Ureter (tissue), 1 donor: ENCODE measurements at regions not wholly inside any gene's neighbourhood (a gene's known extent, or its start where the extent isn't known, plus 50 kb on each side); places are given as distances from the start of the nearest gene placed in this dataset.

ENCODE experiments used
- DNase-seq: peaks from one replicate; pipeline ENCODE4 v3.0.0-alpha.2; 2020; ENCODE audit warnings: low spot score
- donor health status: DM: yes; HTN: yes; CAD: no.

DNA sequence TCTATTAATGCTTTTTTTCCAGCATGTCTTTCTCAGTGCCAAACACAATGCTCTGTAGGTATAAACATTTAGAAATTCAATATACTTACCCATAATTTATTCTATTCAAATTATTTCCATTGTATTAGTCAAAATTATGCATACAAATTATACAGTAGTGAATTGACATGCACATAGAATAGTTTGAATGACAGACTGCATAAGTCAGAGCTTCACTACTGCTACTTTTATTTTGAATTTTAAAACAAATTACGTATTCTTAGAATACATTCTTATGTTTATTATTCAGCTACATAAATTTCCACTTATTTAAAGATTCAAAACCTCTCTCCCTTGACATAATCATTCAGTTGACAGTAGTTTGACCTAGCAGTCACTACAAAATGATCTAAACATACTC lies 808.0 kb upstream of the CCDC179 start:
- no peak for DNase-seq

DNA sequence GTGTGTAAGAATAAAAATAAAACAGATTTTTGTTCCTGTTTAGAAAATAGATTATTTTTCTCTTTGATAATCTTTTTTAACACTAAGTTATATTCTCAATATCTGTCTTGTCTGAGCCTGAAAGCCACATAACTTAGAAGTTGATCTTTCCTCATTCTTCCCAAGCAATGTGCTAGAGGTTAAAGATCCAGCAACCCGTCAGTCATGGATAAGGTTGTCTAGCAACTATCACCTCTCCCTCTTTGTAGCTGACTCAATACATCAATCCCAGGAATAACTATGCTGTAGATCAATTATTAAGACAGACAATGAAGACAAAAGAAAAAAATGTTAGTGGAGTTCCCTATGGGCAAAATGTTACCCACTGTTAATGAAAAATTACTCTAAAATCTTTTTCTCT lies 813.1 kb upstream of the CCDC179 start:
- DNase-seq = no peak

DNA sequence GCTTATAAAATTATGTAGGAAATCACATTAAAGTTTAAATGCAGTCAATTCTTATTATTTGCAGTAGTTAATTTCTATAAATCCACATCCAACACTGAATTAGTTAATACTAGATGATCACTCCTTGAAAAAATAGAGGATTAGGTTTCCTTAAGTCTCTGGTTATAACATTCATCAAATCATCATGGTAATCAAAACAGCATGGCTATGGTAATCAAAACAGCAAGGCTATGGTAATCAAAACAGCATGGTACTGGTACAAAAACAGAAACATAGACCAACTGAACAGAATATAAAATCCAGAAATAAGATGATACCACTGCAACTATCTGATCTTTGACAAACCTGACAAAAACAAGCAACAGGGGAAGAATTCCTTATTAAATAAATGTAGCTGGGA lies 814.6 kb upstream of the CCDC179 start:
- DNase-seq = no peak

DNA sequence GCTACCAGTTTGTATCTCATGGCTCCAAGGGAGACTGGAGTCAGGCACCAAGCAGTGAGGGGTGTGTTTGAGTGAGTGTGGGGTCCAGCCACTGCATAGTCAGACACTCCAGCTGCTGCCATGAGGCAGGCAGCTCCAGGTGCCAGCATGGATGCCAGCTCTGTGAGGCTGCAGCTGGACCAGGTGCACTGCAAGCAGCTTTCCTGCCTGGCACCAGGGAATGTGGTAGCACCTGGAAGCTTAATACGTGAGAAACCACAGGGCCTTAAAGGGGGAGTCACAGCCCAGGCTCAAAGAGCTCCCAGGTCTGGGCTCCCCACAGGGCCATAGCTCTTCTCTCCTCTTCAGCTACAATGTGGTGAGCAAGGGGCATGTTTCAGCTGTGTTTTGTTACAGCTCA lies 817.8 kb upstream of the LUZP2 start:
- no peak for DNase-seq

DNA sequence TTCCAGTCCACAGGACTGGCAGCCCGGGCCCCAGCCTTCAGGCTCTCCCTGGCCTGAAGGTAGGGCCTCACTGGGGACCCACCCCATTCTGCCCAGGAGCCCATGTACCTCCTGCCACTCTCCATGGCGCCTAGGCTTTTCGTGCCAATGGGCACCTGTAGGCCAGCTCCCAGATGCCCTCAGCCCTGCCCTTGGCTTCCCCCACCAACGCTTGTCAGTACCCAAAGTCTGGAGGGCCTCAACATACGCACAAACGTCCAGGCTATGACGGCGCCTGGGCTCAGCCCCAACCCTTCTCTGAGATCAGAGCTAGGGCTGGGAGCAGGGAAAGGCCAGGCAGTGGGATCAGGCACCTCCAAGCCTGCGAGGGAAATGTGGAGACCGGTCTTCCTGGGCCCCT lies 816.9 kb upstream of the LUZP2 start:
- no peak for DNase-seq

DNA sequence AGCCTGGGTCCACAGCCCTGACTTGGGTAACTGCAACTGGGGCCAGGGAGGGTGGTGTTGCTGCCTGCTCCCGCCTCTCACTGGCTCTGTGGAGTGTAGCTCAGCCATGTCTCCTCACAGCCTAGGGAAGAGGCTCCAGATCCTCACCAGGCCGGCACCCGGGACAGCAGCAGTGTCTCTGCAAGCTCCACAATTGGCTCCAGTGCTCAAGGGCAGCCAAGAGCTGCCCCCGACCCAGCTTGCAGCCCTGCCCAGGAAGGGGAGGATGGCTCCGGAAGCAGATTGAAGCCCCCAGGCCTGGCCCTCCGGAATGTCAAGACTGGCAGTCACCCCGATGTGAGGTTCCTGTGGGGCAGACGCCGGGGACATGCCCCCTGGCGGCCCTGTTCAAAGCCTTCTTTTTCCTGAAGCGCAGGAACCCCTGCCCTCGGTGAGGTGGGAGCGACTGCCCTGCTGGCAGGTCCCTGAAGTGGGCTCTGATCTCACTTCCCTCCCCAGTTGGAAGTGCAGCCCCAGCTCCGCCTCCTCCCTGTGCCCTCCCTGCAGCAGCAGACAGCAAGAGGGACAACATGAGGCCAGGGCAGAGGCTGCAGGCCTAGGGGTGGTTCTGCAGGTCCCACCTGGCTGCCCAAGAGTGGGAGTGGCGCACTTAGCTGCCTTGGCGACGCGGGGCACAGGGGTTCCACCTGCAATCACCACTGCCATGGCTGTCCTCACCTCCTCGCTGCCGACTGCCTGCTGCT lies 816.2 kb upstream of the LUZP2 start:
- DNase-seq = no peak

DNA sequence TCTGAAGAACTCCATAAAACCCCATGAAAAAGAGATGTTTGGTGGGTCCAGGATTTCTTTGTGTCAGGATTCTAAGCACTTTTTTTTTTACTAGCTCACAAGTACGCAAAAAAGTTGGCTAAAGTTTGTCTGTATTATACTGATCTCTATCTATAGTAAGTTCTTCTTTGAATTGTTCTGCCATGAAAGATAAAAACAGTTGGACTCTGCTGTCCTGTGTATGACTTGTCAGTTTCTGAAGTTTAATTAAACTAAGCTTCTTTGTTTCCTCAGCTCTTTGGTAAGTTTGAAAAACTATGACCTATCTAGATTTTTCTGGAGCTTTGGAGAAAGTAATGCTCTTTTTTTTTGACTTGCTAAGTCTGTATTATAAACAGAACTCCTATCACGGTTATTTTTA lies 812.2 kb upstream of the LUZP2 start:
- no peak for DNase-seq

DNA sequence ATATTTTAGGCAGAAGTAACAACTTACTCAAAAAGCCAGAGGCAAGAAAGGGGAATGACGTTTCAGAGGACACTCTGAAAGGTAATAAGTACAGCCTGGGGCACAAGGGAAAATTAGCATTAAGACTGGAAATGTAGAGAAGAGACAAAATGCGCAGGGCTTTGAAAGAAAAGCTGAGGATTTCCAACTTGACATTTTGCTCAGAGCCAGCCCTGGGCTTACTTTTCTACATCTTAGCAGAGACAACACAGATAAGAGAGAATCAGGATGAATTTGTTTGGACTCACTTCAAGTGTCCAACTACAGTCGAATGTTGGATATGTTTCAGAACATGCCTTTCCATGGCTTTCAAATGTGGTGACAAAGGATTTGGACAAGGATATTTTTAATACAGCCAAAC lies 808.9 kb upstream of the LUZP2 start:
- DNase-seq = no peak

DNA sequence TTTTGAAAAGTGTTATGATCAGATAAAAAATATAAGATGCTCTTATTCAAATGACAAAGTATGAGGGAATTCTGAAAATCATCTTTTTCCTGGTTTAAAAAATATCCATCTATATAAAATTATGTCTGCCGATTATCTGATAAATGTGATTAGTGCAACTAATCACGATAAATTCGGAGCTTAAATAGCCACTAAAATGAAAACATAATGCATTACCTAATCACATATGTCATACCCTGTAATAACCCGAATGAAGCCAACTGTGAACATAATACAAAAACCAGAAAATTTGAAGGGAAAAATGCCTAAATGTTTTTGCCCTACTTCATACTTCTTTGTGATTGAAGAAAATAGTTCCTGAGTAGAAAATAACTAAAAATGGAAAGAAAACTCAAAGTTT lies 808.4 kb upstream of the LUZP2 start:
- no peak for DNase-seq

DNA sequence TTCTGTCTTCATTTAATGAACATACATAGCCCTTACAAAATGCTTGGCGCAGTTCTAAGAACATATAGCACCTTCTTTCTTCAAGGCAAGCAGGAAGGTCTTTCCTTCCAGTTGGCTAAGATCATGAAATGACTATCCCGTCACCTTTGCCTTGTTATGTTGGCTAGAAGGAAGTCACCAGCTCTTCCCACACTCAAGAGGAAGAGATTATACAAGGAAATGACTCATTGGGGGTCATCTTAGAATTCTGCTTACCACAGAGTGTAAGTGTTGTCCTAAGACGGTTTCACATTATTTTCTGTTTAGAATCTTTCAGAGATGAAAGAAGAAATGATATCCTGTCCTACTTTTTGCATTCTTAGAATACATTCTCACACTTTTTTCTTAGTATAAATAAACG lies 808.0 kb upstream of the LUZP2 start:
- no peak for DNase-seq

DNA sequence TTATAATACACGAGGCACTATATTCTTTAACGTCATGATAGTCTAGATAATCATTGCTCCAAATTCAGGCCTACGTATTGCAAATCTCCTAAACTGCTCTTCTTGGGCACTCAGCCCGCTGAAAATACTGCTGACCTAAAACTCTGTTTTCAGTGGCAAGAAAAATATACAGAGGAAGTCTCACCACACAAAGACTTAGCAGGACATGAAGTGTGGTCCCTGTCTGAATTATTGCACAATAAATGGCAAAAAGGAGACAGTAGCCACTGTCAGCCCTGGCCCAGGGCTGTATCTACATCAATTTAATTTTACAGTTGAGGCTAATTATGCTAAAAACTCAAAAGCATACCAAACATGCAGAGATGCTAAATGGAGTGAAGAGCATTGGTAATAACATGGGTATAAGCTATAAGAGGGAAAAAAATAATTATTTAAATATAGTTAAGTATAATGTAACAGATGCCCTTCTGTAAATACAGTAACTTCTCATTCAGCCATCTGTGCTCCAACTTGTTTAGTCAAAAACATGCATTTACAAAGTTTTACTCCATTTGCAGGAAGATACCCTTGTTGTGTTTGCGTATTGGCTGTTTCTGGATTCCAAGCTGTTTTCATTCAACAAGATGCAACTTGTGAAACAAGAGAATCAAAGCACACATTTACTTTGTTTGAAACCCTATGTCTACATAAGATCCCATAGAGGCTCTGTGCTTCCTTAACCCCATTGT lies 800.0 kb upstream of the LUZP2 start:
- DNase-seq = no peak

DNA sequence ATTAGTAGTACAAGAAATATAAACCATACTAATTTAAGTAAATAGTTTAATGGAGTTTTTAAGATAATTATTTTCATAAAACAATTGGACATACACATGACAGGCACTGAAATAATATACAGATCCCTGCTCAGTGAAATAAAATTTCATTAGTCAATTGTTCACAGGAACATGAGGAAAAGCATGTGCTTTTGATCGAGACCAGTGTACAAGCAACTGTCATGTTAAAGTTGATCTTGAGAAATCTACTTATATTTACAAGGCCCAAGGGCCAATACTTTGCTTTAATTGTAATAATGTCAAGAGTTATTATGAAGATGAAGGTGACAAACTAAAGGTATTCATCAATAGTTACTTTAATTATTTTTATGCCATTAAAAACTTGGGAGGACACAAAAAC lies 792.7 kb upstream of the LUZP2 start:
- DNase-seq = no peak

DNA sequence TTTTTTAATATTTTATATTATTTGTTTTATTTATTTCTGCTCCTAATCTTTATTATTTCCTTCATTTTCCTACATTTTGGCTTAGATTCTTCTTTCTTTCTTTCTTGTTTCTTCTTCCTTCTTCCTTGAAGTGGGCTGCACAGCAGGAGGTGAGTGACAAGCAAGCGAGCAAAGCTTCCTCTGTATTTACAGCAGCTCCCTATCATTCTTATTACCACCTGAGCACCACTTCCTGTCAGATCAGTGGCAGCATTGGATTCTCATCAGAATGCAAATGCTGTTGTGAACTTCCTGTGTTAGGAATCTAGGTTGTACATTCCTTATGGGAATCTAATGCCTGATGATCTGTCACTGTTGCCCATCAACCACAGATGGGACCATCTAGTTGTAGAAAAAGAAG lies 784.9 kb upstream of the LUZP2 start:
- DNase-seq = no peak

DNA sequence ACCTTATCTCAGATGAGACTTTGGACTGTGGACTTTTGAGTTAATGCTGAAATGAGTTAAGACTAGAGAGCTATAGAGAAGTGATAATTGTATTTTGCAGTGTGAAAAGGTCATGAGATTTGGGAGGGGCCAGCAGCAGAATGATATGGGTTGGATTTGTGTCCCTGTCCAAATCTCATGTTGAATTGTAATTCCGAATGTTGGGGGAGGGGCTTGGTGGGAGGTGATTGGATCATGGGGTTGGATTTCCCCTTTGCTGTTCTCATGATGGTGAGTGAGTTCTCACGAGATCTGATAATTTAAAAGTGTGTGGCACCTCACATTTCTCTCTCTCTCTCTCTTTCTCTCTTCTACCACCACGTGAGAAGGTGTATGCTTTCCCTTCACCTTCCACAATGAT lies 777.8 kb upstream of the LUZP2 start:
- DNase-seq = no peak

DNA sequence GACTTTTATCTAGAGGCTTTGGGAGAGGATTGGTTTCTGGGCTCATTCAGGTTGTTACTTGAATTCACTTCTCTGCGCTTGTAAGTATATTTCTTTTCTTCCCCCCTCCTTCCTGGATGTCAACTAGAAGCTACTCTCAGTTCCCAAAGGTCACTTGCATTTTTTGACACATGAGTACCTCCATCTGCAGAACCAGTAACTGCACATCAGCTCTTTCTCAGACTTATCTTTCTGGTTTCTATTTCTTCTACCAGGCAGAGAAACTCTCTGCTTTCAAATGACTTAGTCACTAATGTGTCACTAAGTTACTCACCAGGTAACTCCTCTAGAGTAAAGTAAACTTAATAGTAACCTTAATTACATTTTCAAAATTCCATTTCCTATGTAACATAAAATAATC lies 773.0 kb upstream of the LUZP2 start:
- DNase-seq = no peak

DNA sequence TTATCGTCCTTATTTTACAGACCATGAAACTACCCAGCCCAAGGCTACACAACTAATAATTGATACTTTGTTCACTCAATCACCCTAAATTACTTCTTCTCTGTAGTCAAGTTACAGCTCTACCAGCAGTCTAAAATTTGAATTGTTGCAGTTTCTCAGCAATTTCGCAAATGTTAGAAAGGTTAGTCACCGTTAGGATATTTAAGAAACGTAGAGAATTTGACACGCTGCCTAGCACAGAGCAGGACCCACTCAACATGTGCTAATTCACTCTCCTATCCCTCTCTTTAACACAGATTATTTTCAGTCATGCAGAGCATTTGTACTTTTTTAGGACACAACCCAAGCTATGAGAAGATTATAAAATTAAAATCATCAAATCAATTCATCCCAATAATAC lies 771.1 kb upstream of the LUZP2 start:
- DNase-seq = no peak

DNA sequence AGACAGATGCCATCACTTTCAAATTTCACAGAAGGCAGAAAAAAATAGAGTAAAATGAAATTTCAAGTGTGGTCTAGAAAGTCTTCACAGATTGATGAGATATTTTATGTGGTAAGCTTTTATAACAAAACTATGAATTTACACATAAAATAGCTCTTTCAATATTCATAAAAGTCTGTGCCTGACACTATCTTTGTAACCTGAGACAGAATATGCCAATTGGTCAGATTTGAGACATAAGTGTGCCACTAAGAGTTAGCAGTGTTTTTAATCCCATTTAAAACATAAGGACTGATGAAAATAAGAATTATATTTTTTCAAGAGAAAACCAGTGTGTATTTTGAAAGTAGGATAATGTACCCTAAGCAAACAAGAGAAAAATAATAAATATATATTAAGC lies 769.5 kb upstream of the LUZP2 start:
- no peak for DNase-seq

DNA sequence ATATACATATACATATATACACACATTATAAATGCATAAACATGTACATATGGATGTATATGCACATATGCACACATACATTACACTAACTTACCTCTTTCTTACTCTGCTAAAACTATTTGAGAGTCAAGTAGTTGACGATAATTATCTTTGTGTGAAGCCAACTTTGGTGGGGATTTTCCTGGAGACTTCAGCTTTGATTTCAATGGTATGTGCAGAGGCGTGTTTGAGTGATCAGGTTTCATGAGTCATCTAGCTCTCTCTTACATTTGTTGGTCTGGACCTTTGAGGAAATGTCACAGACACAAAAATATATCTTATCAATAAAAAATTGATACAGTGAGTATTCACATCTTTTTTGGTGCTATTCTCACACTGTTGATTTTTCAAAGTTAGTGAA lies 769.1 kb upstream of the LUZP2 start:
- no peak for DNase-seq

DNA sequence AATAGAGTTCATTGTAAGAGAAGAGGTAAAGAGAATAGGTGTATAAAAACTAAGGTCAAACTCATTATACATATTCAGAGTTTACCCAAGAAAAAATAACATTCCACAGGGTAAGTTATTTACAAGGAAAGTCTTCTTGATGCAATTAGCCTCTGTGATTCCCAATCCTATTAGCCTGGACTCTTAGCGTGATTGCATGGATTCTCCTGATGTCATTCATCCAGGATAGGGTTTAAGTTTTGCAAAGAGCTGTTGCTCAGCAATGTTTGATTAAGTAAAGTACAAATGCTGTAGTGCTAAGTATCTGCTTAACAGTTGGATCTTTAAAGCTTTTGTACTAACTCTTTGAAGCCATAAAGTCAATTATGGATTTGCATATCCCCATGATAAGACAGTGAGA lies 767.8 kb upstream of the LUZP2 start:
- DNase-seq = no peak

DNA sequence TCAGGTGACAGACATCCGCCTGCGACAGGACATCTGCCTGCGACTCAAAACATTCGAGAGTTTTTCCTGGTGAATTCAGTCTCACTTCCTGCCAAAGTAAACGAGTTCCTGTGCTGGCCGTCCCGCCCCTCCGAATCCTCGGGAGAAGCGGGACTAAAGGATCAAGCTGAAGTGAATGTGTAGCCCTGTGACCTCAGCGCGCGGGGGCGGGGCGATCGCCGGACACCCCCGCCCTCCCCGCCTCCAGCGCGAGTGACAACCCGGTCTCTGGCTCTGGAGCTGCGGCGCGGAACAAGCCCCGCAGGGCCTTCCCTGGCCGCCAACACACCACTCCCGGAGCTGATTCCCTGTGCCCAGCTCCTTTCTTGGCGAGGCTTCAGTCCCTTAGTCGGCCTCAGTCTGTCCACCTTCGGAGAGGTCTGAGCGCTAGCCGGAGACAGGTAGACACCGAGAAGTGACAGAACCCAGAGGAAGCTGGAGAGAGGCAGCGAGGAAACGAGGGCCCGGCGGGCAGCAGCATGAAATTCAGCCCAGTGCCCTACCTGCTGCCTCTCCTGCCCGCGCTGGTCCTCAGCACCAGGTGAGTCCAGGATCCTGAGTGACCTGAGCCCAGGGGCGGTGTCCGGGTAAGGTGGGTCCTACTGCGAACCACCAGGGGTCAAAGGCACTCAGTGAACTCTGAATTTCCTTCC lies 766.4 kb upstream of the LUZP2 start:
- no peak for DNase-seq

DNA sequence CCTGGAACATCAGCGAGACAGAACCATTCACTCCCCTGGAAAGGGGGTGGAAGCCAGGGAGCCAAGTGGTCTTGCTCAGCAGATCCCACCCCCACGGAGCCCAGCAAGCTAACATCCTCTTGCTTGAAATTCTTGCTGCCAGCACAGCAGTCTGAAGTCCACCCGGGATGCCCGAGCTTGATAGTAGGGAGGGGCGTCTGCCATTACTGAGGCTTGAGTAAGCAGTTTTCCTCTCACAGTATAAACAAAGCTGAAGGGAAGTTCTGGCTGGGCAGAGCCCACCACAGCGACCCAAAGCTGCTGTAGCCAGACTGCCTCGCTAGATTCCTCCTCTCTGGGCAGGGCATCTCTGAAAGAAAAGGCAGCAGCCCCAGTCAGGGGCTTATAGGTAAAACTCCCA lies 764.8 kb upstream of the LUZP2 start:
- DNase-seq = no peak

DNA sequence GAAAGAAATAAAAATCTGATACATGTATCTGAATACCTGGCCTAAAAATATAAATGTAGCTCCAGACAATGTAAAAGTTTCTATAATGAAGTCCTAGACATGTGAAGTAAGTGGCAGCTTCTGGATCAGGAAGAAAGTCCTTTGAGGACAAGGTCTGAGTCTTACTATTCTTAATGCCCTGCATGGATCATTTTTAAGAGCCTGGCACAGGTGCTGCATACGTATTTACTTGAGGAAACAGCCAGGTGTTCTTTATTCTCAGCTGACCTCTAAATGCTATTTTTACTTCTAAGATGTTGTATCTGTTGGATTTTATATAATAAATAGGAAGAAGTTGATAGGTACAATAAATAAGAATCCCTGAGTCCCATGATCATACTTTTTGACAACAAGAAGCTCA lies 750.0 kb upstream of the LUZP2 start:
- no peak for DNase-seq

DNA sequence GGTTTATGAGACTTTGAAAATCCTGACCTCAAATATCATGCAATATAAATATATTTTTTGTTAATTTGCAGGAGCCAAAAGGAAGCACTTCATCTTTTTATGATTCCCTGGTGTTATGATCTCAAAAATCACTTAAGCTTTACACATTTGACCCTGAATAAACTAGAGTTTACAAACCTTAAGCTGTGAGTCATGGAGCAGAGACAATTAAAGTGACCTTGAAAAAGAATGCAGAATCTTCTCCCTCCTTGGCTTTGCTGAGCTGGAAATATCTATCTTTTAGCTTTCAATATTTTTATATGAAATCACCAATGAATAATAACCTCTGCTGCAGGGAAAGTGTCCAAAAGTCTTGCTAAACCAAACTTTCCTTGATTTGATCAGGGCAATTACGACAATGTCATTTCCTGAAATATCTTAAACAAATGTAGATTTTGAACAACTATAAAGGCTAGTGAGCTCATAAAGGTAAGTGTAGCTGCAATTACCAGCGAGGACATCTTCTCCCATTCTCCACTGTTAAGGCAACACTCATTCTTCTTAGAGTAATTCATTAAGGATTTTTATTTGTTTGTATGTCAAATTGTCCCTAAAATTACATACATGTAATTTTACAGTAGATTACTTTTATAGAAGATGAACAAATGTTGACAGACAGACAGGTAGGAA lies 747.0 kb upstream of the LUZP2 start:
- DNase-seq = no peak
